ENCODE measurements at regions not wholly inside any gene's neighbourhood (a gene's known extent, or its start where the extent isn't known, plus 50 kb on each side); places are given as distances from the start of the nearest gene placed in this dataset.
"Not testable (repeated sequence)": the region's sequence is repeated elsewhere in the genome, so short reads cannot be mapped to it uniquely, and the experiment has no call there.

DNA sequence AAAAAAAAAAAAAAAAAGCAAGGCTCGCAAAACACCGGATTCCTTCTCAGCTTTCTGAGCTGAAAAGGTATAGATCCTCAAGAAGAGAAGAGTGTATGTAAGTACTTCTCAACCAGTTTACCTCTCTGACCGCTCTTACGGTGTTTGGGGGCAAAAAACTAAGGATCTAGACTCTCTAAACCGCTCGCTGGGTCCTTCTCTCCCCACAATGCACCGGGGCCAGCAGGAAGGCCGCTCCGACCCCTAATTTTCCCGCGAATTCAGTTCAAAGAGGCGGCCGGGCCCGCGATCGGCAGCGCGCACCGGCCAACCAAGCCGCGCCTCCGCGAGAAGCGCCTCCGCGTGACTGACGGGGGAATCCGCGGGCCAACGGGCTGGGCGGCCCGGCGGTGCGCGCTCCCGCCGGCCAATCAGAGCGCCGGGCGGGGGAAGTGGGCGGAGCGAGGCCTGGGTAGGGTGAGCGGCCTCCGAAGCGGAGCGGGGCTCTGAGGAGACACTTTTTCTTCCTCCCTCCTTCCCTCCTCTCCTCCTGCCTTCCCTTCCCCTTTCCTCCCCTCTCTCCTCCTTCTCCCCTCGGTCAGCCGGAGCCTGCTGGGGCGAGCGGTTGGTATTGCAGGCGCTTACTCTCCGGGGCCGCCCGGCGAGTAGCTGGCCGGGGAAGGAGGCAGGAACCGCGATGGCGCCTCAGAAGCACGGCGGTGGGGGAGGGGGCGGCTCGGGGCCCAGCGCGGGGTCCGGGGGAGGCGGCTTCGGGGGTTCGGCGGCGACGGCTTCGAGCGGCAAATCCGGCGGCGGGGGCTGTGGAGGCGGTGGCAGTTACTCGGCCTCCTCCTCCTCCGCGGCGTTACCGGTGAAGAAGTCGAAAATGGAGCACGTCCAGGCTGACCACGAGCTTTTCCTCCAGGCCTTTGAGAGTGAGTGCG lies 93.0 kb downstream of the CRLF3 start:
- DNase-seq (ENCODE audit: low read depth): not testable (repeated sequence)
- H3K4me3 ChIP-seq (ENCODE audit: low read length): peak overlapping the region; percentile 81

DNA sequence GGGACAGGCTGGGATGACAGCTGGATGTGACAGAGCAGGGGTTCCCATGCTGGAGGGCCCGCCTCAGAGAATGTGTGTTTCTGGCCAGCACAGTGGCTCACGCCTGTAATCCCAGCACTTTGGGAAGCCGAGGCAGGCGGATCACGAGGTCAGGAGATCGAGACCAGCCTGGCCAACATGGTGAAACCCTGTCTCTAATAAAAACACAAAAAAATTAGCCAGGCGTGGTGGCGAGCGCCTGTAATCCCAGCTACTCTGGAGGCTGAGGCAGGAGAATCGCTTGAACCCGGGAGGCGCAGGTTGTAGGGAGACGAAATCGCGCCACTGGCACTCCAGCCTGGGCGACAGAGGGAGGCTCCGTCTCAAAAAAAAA lies 93.7 kb downstream of the CRLF3 start:
- peak overlapping the region; percentile 56 for H3K4me3 ChIP-seq (ENCODE audit: low read length)
- DNase-seq (ENCODE audit: low read depth): not testable (repeated sequence)

DNA sequence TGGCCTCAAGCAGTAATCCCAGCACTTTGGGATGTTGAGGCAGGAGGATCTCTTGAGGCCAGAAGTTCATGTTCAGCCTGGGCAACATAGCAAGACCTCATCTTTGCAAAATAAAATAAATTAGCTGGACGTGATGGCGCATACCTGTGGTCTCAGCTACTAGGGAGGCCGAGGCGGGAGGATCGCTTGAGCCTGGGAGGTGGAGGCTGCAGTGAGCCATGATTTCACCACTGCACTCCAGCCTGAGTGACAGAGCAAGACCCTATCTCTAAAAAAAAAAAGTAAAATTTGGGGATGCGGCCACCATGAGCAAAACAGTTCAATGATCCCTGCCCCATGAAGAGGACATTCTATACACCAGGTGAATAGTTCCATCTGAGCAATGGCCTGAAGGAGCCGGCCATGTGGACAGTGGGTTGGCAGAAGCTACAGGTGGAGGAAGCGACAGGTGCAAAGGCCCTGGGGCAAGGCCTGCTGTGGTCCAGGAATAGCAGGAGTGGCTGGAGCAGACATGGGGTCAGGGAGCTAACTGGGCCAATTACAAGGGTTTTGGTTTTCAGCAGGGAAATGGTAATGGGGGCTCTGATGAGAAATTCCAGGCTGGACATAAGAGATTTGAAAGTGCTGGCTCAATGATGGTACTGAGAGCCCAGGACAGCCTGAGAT lies 94.2 kb downstream of the CRLF3 start:
- H3K4me3 ChIP-seq (ENCODE audit: low read length); DNase-seq (ENCODE audit: low read depth): not testable (repeated sequence)

DNA sequence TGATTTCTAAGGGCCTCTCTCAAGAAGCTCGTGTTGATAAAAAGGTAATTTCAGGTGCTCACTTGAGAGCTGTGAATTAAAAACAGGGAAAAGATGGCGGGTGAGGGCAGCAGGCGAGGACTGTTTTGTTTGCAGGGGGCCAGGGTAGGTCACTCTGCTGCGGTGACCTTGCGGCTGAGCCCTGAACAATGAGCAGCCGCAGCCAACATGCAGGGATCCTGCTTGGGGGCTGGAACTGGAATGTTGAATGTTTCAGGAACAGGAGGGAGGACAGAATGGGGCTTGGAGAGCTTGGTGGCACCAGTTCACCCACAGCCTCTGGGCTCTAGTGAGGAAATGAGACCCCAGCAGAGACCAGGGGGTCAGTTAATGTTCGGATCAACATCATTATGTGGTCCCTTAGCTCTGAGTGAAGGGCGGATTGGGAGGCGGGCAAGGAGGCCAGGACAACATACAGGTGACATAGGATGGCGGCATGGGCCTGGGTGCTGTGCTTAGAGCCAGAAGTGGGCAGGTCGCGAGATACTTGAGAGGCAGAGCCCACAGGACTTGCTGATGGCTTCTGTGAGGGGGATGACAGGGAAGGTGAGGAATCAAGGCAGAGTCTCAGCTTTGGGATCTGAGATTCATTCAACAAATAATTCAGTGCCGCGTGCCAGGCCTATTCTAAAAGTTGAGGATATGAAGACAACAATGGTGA lies 94.9 kb downstream of the CRLF3 start:
- not testable (repeated sequence) for DNase-seq (ENCODE audit: low read depth); H3K4me3 ChIP-seq (ENCODE audit: low read length)

DNA sequence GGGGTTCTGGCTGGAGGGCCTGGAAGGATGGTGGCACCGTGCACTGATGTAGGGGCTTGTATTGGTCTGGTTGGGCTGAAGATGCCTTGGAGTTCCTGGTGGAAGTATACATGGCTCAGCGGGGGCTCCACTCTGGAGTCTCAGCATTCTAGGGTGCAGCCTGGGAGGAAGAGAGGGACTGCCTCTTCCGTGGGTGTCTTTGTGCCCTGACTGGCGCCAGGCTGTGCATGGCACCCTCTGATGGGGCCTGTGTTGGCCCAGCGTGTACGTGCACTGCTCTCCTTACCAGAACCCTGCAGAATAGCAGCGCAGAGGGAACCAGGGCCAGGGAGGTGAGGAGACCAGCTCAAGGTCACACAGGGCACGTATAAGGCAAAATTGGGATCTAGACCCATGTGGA lies 97.0 kb downstream of the CRLF3 start:
- H3K4me3 ChIP-seq (ENCODE audit: low read length); DNase-seq (ENCODE audit: low read depth): not testable (repeated sequence)

DNA sequence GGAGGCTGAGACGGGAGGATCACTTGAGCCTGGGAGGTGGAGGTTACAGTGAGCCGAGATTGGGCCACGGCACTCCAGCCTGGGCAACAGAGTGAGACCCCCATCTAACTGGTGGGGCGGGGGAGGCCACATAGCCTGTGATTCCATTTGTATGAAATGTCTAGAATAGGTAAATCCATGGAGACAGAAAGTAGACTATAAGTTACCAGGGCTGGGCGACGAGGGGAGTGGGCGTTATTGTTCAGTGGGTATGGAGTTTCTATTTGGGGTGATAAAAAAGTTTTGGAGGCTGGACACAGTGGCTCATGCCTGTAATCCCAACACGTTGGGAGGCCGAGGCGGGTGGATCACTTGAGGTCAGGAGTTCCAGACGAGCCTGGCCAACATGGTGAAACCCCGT lies 97.8 kb downstream of the CRLF3 start:
- DNase-seq (ENCODE audit: low read depth); H3K4me3 ChIP-seq (ENCODE audit: low read length): not testable (repeated sequence)

DNA sequence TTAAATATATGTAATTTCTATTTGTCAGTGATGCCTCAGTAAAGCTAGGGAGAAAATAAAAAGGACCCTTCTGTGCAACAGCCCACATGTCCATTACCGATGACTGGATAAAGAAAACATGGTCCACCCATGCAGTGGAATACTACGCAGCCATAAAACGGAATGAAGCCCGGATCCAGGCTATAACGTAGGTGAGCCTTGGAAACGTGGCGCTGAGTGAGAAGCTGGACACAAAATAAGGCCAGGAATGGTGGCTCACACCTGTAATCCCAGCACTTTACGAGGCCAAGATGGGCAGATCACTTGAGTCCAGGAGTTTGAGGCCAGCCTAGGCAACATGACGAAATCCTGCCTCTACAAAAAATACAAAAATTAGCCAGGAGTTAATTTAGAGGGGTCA lies 98.2 kb downstream of the CRLF3 start:
- not testable (repeated sequence) for DNase-seq (ENCODE audit: low read depth); H3K4me3 ChIP-seq (ENCODE audit: low read length)

DNA sequence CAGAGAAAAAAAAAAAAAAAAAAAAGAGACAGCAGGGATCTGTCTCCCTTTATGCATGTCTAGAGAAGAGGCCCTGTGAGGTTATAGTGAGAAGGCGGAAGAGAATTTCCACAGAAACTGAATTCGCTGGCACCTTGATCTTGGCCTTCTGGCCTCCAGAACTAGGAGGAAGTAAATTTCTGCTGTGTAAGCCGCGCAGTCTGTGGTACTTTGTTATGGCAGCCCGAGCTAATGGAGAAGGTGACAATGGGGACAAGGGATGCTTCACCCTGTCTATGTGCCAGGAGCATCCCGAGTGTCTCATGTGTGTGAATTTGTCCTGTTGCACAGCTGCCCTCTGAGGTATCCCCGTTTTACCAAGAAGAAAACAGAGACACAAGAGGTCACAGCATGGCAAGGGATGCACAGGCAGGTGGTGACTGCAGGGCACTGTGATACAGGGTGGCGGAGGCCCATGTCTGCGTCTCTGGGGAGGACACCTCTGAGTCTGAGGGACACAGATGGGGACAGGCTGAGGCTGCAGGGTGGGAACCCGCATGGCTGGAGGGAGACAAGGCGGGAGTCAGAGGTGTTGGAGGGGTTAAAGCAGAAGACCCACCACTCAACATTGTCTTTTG lies 100.3 kb downstream of the CRLF3 start:
- not testable (repeated sequence) for H3K4me3 ChIP-seq (ENCODE audit: low read length); DNase-seq (ENCODE audit: low read depth)

DNA sequence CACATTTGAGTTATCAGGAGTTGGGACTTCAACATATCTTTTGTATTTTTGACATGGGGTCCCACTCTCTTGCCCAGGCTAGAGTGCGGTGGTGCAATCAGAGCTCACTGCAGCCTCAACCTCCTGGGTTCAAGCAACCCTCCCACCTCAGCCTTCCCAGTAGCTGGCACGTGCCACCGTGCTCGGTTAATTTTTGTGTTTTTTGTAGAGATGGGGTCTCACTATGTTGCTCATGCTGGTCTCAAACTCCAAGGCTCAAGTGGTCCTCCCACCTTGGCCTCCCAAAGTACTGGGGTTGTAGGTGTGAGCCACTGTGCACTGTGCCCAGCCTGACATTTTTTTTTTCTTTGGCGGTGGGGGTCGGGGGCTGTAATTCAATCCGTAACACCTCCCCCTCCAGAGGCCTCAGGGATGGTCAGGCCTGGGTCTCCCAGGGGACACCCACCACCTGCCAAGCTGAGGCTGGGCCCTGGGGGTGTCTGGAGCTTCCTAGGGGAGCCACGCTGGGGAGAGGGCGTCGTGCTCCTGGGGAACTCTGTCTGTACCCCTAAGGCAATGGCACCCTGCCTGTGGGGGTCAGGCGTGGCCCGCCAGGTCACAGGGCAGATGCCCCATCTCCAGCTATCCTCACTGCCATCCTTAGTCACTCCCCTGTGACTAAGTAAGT lies 102.2 kb downstream of the CRLF3 start:
- H3K4me3 ChIP-seq (ENCODE audit: low read length); DNase-seq (ENCODE audit: low read depth): not testable (repeated sequence)

DNA sequence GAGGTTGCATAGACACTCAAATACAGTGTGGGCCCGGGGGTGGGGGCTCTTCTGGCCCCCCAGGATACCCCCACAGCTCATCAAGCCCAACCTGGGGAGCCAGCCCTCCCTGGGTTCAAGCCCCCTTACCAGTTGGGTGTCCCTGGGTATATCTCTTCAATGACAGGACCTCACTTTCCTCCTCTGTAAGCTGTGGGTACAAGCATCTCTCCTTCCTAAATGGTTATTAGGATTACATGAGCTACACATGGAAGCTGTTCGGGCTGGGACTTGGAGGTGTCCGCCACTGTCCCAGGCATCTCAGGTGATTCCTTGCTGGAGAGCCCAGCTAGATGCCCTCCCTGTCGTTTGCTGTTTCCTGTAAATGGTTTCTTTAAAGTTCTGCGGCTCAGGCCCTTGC lies 103.5 kb downstream of the CRLF3 start:
- H3K4me3 ChIP-seq (ENCODE audit: low read length); DNase-seq (ENCODE audit: low read depth): not testable (repeated sequence)

DNA sequence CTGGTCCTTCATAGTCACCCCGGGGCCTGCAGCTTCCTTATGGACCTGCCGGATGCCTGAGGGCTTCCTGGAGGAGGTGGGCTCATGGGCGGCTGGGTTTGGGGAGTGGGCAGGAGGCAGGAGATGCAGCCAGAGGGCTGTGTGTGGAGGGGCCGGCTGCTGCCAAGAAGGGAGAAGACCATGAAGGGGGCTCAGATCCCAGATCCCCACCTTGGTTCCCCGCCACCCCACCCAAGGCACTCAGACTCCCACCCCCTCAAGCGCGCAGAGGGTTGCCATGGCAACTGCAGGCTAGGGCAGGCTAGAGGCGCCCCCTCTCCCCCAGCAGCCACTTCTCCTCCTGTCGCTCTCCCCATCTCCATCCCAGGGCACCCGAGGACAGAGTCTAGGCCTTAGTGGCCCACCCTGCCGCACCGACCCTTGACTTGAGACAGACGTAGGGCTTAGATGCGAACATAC lies 104.5 kb downstream of the CRLF3 start:
- TF ChIP-seq, protein P1, sequence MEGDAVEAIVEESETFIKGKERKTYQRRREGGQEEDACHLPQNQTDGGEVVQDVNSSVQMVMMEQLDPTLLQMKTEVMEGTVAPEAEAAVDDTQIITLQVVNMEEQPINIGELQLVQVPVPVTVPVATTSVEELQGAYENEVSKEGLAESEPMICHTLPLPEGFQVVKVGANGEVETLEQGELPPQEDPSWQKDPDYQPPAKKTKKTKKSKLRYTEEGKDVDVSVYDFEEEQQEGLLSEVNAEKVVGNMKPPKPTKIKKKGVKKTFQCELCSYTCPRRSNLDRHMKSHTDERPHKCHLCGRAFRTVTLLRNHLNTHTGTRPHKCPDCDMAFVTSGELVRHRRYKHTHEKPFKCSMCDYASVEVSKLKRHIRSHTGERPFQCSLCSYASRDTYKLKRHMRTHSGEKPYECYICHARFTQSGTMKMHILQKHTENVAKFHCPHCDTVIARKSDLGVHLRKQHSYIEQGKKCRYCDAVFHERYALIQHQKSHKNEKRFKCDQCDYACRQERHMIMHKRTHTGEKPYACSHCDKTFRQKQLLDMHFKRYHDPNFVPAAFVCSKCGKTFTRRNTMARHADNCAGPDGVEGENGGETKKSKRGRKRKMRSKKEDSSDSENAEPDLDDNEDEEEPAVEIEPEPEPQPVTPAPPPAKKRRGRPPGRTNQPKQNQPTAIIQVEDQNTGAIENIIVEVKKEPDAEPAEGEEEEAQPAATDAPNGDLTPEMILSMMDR (conservative IDR thresholded peaks at IDR 0.05; ENCODE audit: low read depth, low read length): no peak
- no peak overlapping the region for H3K4me3 ChIP-seq (ENCODE audit: low read length)
- no peak for DNase-seq (ENCODE audit: low read depth)

DNA sequence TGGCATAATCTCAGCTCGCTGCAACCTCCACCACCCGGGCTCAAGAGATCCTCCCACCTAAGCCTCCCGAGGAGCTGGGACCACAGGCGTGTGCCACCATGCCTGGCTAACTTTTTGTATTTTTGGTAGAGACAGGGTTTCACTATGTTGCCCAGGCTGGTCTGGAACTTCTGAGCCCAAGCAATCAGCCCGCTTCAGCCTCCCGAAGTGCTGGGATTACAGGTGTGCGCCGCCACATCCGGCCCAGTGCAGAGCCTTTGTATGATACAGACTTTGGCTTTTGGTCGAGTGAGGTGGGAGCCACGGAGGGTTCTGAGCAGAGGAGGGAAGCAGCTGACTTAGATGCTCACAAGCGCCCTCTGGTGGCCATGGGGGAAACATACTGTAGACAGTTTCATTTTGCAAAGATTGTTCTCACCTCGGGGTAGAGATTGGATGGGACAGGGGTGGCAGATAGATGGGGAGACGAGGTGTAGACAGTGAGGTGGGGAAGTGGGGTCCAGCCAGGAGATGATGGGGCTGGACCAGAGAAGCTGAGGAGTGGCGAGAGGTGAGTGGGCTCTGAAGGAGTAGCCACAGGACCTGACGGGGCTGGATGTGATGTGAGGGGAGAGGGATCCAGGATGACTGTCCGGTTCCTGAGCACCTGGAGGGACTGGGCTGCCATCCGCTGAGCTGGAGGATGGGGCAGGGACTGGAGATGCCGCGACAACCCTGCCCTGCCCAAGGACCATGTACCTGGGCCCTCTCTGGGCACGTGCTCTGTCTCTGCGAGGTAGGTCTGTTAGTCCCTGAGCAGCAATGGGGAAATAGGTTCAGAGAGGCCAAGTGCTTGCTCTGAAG lies 105.1 kb downstream of the CRLF3 start:
- not testable (repeated sequence) for H3K4me3 ChIP-seq (ENCODE audit: low read length); DNase-seq (ENCODE audit: low read depth)
- TF ChIP-seq, protein P1 (conservative IDR thresholded peaks at IDR 0.05; ENCODE audit: low read depth, low read length): peak; percentile 67

DNA sequence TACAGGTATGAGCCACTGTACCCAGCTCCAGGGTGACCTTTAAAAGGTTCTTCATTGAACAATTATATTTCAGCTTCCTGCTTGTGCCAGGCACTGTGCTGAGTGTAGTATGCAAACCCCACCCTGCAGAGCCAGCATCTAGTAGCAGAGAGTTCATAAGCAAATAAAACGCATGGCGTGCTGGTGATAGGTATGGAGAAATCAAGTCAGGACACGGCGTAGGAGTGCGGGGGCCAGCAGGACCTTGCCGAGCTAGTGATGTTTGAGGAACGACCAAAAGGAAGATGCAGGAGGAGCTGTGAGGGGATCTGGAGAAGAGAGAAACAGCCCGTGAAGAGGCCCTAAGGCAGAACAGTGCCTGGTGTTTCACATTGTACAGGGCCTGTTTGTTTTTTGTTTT lies 105.8 kb downstream of the CRLF3 start:
- H3K4me3 ChIP-seq (ENCODE audit: low read length); DNase-seq (ENCODE audit: low read depth): not testable (repeated sequence)

DNA sequence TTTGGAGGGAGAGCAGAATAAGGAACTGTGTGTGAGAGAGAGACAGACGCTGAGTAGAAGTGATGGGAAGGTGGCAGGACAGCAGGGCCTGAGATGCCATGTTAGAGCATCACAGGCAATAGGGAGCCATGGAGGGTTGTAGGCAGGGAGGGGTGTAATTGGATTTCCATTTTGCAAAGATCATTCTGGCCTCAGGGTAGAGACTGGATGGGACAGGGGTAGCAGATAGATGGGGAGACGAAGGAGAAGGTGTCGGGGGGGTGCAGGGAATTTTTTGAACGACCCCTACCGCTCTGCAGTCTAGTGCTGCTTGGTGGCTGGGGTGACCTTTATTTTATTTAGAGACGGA lies 106.4 kb downstream of the CRLF3 start:
- not testable (repeated sequence) for DNase-seq (ENCODE audit: low read depth)

More for the DNA sequence above, 106.4 kb downstream of the CRLF3 start:
- not testable (repeated sequence) for H3K4me3 ChIP-seq (ENCODE audit: low read length)
